ENCODE measurements at regions not wholly inside any gene's neighbourhood (a gene's known extent, or its start where the extent isn't known, plus 50 kb on each side); places are given as distances from the start of the nearest gene placed in this dataset.

- DNase-seq (ENCODE audit: extremely low spot score) = no peak
- no peaks in the 10 kb centered on the region for H3K9me3 ChIP-seq
- TF ChIP-seq EP300 (IDR thresholded peaks at IDR 0.05) (no peak), CTCF (IDR thresholded peaks at IDR 0.05) (no peak), POLR2A (IDR thresholded peaks at IDR 0.05; ENCODE audit: low read depth) (no peak), POLR2AphosphoS5 (IDR thresholded peaks at IDR 0.05) (no peak)
- no peak overlapping the region for H3K4me3 ChIP-seq
- H3K27me3 ChIP-seq = peaks cover 0 to 5% (median 0%) of the 10 kb centered on the region in 4 donors
- WGBS = 83% methylated on average over 6 of the region's 6 CpGs
- intact Hi-C loops (cut with DNase I) = no loop called here
- no peaks in the 10 kb centered on the region for H3K4me1 ChIP-seq
- H3K27ac ChIP-seq (replicated peaks in 1 of 4) = no peak overlapping the region
- H3K36me3 ChIP-seq = no peaks in the 10 kb centered on the region
Measured at GRCh38 chr2:44075541-44075940, 79.8 kb upstream of the LRPPRC start.

- no peak for DNase-seq (ENCODE audit: extremely low spot score)
- WGBS = 96% methylated on average over 4 of the region's 4 CpGs
- intact Hi-C loops (cut with DNase I) = no loop called here
- TF ChIP-seq POLR2A (IDR thresholded peaks at IDR 0.05; ENCODE audit: low read depth) = no peak
- TF ChIP-seq CTCF (IDR thresholded peaks at IDR 0.05) = no peak
- no peak for TF ChIP-seq POLR2AphosphoS5 (IDR thresholded peaks at IDR 0.05)
- no peak for TF ChIP-seq EP300 (IDR thresholded peaks at IDR 0.05)
- Histone ChIP-seq H3K27ac (replicated peaks in 1 of 4) (no peak overlapping the region), H3K4me1 (no peaks in the 10 kb centered on the region), H3K4me3 (no peak overlapping the region), H3K36me3 (no peaks in the 10 kb centered on the region), H3K9me3 (no peaks in the 10 kb centered on the region), H3K27me3 (no peaks in the 10 kb centered on the region)
Measured at GRCh38 chr2:44077942-44078511, 82.2 kb upstream of the LRPPRC start.

GRCh38 chr2:44079686-44080085 lies 83.9 kb upstream of the LRPPRC start:
- Histone ChIP-seq H3K27me3 (no peaks in the 10 kb centered on the region), H3K36me3 (no peaks in the 10 kb centered on the region), H3K4me1 (no peaks in the 10 kb centered on the region), H3K4me3 (no peak overlapping the region), H3K9me3 (no peaks in the 10 kb centered on the region), H3K27ac (replicated peaks in 1 of 4) (no peak overlapping the region)
- TF ChIP-seq EP300 (IDR thresholded peaks at IDR 0.05) (no peak), POLR2A (IDR thresholded peaks at IDR 0.05; ENCODE audit: low read depth) (no peak), CTCF (IDR thresholded peaks at IDR 0.05) (no peak), POLR2AphosphoS5 (IDR thresholded peaks at IDR 0.05) (no peak)
- intact Hi-C loops (cut with DNase I) = no loop called here
- WGBS = 74% methylated on average over 3 of the region's 3 CpGs
- no peak for DNase-seq (ENCODE audit: extremely low spot score)

GRCh38 chr2:44083054-44083453 lies 85.6 kb upstream of the PPM1B start:
- TF ChIP-seq POLR2AphosphoS5 (IDR thresholded peaks at IDR 0.05) = no peak
- no peak for TF ChIP-seq CTCF (IDR thresholded peaks at IDR 0.05)
- TF ChIP-seq POLR2A (IDR thresholded peaks at IDR 0.05; ENCODE audit: low read depth) = no peak
- TF ChIP-seq EP300 (IDR thresholded peaks at IDR 0.05) = no peak
- no peak for DNase-seq (ENCODE audit: extremely low spot score)
- H3K4me3 ChIP-seq = no peak overlapping the region
- intact Hi-C loops (cut with DNase I) = no loop called here
- 93% methylated on average over 3 of the region's 4 CpGs for whole genome bisulfite sequencing
- H3K4me1 ChIP-seq = peaks cover 9 to 17% (median 15%) of the 10 kb centered on the region in 4 donors
- no peaks in the 10 kb centered on the region for H3K27me3 ChIP-seq
- no peak overlapping the region for H3K27ac ChIP-seq (replicated peaks in 1 of 4)
- H3K9me3 ChIP-seq = no peaks in the 10 kb centered on the region
- no peaks in the 10 kb centered on the region for H3K36me3 ChIP-seq

GRCh38 chr2:44084850-44085249 lies 83.8 kb upstream of the PPM1B start:
- DNase-seq (ENCODE audit: extremely low spot score) = no peak
- TF ChIP-seq POLR2A (IDR thresholded peaks at IDR 0.05; ENCODE audit: low read depth) = no peak
- TF ChIP-seq POLR2AphosphoS5 (IDR thresholded peaks at IDR 0.05) = no peak
- no peak for TF ChIP-seq CTCF (IDR thresholded peaks at IDR 0.05)
- no peak for TF ChIP-seq EP300 (IDR thresholded peaks at IDR 0.05)
- H3K36me3 ChIP-seq = no peaks in the 10 kb centered on the region
- 89% methylated on average over 5 of the region's 5 CpGs for WGBS
- H3K9me3 ChIP-seq = no peaks in the 10 kb centered on the region
- intact Hi-C loops (cut with DNase I) = no loop called here
- H3K4me1 ChIP-seq = peaks cover 9 to 18% (median 16%) of the 10 kb centered on the region in 4 donors
- H3K27ac ChIP-seq (replicated peaks in 1 of 4) = no peak overlapping the region
- H3K27me3 ChIP-seq = no peaks in the 10 kb centered on the region
- no peak overlapping the region for H3K4me3 ChIP-seq

Data from esophagus muscularis mucosa (tissue), 4 donors.